Activated CD4-positive, alpha-beta T cell treated with anti-CD3 and anti-CD28 coated beads, Interleukin-10, Interleukin-2, amounts not matched to agents 100 ng/mL and 50 ng/mL, durations not matched to agents 16 hours and 8 hours (primary cell): ENCODE measurements at regions not wholly inside any gene's neighbourhood (a gene's known extent, or its start where the extent isn't known, plus 50 kb on each side); places are given as distances from the start of the nearest gene placed in this dataset.
"Not testable (repeated sequence)": the region's sequence is repeated elsewhere in the genome, so short reads cannot be mapped to it uniquely, and the experiment has no call there.

Experiments used
- DNase-seq: peaks from one replicate; pipeline ENCODE4 v3.0.0-alpha.2; 2020

GRCh38 chr4:171308661-171309060 is 504.5 kb upstream of the GALNTL6 start:
- no peak for DNase-seq

GRCh38 chr4:171298048-171298718 is 515.0 kb upstream of the GALNTL6 start:
- DNase-seq = not testable (repeated sequence)

GRCh38 chr4:171288816-171289432 is 524.3 kb upstream of the GALNTL6 start:
- DNase-seq = no peak

GRCh38 chr4:171281359-171281758 is 531.8 kb upstream of the GALNTL6 start:
- no peak for DNase-seq

GRCh38 chr4:171279131-171279530 is 534.1 kb upstream of the GALNTL6 start:
- no peak for DNase-seq

GRCh38 chr4:171266671-171267070 is 546.5 kb upstream of the GALNTL6 start:
- no peak for DNase-seq

- DNase-seq = no peak
Measured at GRCh38 chr4:171265190-171265818, 547.9 kb upstream of the GALNTL6 start.

GRCh38 chr4:171256223-171256622 is 557.0 kb upstream of the GALNTL6 start:
- no peak for DNase-seq

GRCh38 chr4:171246948-171247347 is 566.3 kb upstream of the GALNTL6 start:
- DNase-seq = no peak

- no peak for DNase-seq
Measured at GRCh38 chr4:171242831-171243230, 570.4 kb upstream of the GALNTL6 start.

- no peak for DNase-seq
Measured at GRCh38 chr4:171239196-171239595, 574.0 kb upstream of the GALNTL6 start.

GRCh38 chr4:171235521-171235920 is 577.7 kb upstream of the GALNTL6 start:
- DNase-seq = no peak

- DNase-seq = not testable (repeated sequence)
Measured at GRCh38 chr4:171229354-171229753, 583.9 kb upstream of the GALNTL6 start.

GRCh38 chr4:171221181-171221580 is 592.0 kb upstream of the GALNTL6 start:
- no peak for DNase-seq

- no peak for DNase-seq
Measured at GRCh38 chr4:171203425-171203824, 609.8 kb upstream of the GALNTL6 start.

GRCh38 chr4:171202908-171203307 is 610.3 kb upstream of the GALNTL6 start:
- DNase-seq = no peak

- DNase-seq = no peak
Measured at GRCh38 chr4:171186700-171187099, 626.5 kb upstream of the GALNTL6 start.

GRCh38 chr4:171181090-171181489 is 632.1 kb upstream of the GALNTL6 start:
- DNase-seq = no peak

- DNase-seq = no peak
Measured at GRCh38 chr4:171170671-171171070, 642.5 kb upstream of the GALNTL6 start.

- no peak for DNase-seq
Measured at GRCh38 chr4:171169396-171169795, 643.8 kb upstream of the GALNTL6 start.

- no peak for DNase-seq
Measured at GRCh38 chr4:171162478-171162877, 650.7 kb upstream of the GALNTL6 start.

GRCh38 chr4:171157462-171158082 is 655.6 kb upstream of the GALNTL6 start:
- no peak for DNase-seq

GRCh38 chr4:171142639-171143038 is 670.6 kb upstream of the GALNTL6 start:
- DNase-seq = no peak

- no peak for DNase-seq
Measured at GRCh38 chr4:171142045-171142444, 671.2 kb upstream of the GALNTL6 start.
